Limb (tissue), 2 donors: ENCODE measurements at regions not wholly inside any gene's neighbourhood (a gene's known extent, or its start where the extent isn't known, plus 50 kb on each side); places are given as distances from the start of the nearest gene placed in this dataset.
"Not testable (repeated sequence)": the region's sequence is repeated elsewhere in the genome, so short reads cannot be mapped to it uniquely, and the experiment has no call there.

Source experiments
- DNase-seq, 2 donors: peaks; one replicate each; pipeline ENCODE4 v3.0.0-alpha.2; 2016; ENCODE audit errors: extremely low spot score in 2 of 2

GRCh38 chr5:3323966-3324365 is 271.7 kb upstream of the IRX1 start:
- not testable (repeated sequence) for DNase-seq

DNA sequence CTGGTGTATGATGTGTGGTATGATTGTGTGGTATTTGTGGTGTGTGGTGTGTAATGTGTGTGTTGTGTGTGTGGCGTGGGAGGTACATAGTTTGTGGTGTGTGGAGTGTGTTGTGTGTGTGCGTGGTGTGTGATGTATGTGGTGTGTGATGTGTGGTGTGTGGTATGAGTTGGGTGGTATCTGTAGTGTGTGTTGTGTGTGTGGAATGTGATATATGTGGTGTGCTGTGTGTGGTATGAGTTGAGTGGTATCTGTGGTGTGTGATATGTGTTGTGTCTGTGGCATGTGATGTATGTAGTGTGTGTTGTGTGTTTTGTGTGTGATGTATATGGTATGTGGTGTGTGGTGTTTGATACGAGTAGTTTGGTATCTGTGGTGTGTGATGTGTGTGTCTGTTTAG is 272.5 kb upstream of the IRX1 start:
- DNase-seq = no peak

DNA sequence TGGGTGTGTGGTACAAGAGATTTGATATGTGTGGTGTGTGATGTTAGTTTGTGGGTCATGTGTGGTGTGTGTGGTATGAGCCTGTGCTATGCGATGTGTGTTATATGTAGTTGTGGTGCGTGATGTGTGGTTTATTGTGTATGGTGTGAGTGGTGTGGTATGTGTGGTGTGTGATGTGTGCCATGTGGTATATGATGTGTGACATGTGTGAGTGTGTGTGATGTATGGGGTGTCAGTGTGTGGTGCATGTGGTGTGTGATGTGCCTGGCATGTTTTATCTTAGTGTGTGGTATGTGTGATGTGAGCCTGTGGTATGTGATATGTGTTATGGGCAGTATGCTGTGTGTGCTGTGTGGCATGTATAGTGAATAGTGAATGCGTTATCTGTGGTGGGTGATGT is 273.0 kb upstream of the IRX1 start:
- no peak for DNase-seq

GRCh38 chr5:3321923-3322322 is 273.7 kb upstream of the IRX1 start:
- no peak for DNase-seq

GRCh38 chr5:3321119-3321760 is 274.4 kb upstream of the IRX1 start:
- DNase-seq = no peak

GRCh38 chr5:3320317-3320875 is 275.2 kb upstream of the IRX1 start:
- DNase-seq = no peak

DNA sequence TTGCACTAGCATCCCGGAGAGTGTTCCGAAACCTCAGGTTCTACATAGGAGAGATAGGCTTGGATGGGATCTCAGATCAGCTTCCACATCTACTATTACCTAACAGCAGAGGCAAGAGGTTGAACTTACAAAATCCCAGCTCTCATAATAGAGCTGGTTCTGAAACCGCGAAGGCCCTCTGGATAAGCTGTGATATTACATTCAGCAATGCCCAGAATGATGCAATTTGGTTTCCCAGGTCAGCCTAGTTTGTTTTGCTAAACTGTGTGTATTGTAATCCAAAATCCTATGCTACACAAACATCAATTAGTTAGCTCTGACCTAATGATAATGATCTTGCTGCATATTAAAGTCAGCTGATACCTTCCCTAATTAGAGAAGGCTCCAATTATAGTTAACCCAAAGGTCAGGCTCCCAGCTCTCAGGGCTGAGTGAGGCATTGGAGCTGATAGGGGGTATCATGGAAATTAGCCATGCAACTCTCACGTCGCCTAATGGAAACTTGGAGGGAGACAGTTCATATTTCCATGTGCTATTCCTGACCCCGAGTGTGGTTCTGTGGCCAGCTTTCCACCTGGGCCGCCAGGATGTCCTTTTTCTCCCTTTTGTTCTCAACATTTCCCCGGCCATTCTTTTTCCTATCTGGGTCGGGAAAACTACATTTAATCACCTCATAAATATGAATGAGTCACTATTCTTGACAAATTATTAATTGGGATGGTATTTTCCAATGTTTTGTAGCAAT is 278.4 kb upstream of the IRX1 start:
- no peak for DNase-seq

GRCh38 chr5:3313569-3313968 is 282.1 kb upstream of the IRX1 start:
- DNase-seq = no peak

DNA sequence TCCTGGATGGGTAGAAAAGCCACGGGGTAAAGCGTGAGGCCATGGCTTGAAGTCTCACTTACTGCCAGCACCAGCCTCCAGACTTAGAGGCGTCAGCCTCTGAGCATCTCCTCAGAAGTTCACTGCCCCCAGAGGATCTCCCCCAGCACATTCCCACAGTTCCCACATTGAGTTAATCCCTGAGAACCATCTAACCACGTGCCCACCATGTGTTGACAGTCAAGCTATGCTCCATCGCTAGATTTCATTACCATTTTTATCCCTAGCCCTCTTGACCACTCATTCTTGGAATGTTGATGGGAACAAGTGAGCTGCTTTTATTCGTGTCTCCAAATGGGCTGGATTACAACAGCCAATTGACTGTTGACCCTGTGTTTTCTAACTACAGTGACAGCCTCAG is 283.3 kb upstream of the IRX1 start:
- no peak for DNase-seq

DNA sequence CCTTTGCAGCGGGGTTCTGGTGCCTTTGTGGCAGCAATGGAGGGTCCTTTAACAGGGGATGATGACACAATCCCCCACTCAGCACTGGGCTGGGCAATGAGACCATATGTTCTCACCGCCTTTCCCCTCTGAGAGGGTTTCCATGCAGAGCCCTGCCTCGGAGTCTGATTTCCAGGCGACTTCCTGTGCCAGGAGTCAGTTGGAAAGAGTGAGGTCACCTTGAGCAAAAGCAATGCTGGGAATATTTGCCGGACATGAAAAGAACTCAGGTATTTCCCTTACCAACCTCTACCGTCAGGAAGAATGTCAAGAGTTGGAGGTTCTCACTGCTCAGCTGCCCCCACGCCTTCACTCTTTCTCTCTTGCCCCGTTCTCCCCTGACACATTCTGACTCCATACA is 284.2 kb upstream of the IRX1 start:
- no peak for DNase-seq

GRCh38 chr5:3310541-3311261 is 284.9 kb upstream of the IRX1 start:
- DNase-seq = peak in 1 of 2 donors; percentile 51

- no peak for DNase-seq
Measured at GRCh38 chr5:3309538-3309937, 286.1 kb upstream of the IRX1 start.

- DNase-seq = no peak
Measured at GRCh38 chr5:3307982-3308621, 287.5 kb upstream of the IRX1 start.

DNA sequence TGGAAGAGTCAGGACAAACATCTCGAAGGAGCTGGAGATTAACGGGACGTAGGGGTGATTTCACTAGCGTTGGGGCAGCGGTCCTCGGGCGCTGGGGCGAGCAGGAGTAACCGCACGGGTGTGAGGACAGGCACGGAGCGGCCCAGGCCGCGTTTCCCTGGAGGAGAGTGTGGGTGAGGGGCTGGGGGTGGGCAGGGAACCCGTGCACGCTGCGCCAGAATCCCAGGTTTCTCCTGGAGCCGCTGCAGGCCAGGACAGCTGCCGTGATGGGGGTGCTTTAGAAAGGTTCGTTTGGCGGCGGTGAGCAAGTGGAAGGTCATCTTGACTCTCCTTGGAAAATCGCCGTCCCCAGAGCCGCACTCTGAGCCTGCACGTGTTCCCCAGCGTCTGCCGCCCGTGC is 290.2 kb upstream of the IRX1 start:
- no peak for DNase-seq

- DNase-seq = no peak
Measured at GRCh38 chr5:3304346-3304745, 291.3 kb upstream of the IRX1 start.

DNA sequence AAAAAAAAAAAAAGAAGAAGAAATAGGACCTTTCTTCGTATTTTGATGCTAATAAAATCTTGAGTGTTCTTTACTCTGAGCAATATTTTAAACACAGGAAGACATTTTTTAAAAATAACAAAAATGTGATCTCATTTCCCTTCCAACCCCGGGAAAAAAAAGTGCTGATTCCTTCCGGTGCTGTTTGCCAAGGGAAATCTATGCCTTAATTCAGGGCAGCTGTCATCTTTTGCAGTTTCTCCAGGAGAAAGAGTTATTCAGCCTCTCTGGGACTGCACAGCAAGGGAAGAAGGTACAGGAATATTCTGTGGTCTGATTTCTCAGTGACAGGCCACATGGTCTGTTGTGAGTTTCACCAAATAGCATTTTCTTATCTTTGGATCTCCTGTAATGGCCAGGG is 291.9 kb upstream of the IRX1 start:
- peak in 1 of 2 donors; percentile 63 for DNase-seq

- DNase-seq = no peak
Measured at GRCh38 chr5:3302228-3302627, 293.4 kb upstream of the IRX1 start.

- DNase-seq = no peak
Measured at GRCh38 chr5:3301306-3301705, 294.3 kb upstream of the IRX1 start.

DNA sequence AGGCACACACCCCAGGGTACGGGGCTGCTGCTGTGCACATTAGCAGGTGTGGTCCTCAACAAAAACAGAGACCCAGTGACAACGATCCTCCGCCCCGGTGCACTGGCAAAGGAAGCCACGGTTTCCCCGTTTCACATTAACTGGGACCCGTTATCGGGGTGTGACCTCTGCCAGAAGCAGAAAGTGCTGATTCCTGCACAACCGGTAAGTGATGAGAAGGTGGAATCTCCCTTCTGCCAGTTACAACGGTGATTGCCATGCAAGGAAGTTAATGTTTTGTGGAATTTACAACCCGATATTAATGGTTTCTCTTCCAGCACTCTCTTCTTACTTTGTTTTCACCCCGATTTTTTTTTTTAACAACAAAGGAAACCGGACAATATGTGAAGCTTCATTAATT is 294.9 kb upstream of the IRX1 start:
- DNase-seq = no peak

GRCh38 chr5:3299441-3299840 is 296.2 kb upstream of the IRX1 start:
- DNase-seq = no peak

DNA sequence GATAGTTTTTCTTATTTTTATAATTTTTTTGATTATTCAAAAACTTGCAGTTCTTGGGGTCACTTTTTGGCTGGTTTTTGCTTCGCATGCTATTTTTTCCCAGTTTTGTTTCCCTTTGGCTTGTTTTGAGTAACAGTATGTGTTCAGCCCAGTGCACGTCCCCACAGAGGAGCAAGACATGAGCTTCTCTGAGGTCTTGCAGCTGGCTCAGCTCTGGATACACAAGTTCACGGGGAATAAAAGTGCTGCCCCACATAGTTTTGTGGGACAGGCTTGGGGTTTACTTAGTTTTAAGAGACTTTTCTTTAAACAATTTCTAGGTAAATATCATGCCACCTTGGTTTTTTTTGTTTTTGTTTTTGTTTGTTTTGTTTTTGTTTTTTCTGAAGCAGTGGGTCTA is 297.8 kb upstream of the IRX1 start:
- no peak for DNase-seq

DNA sequence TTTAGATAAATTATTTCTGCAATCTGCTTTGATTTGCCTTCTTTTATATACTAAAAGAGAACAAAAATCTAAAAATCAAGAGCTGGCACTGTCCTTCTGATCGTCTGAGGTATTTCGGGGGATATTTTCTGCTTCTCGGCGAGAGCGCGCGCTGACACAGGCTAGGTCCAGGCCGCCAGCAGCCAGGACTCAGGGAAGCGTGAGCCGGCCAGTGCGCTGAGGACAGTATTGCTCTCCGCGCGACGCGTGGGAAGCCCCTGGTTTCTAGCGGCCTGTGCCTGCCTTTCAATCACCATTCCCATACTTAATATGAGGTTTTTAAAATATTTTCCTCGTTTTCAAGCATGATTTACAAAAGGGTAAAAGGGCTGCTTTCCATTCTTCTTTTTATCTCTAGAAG is 307.3 kb upstream of the IRX1 start:
- no peak for DNase-seq
